Upper lobe of right lung (tissue), 1 donor: ENCODE measurements at regions not wholly inside any gene's neighbourhood (a gene's known extent, or its start where the extent isn't known, plus 50 kb on each side); places are given as distances from the start of the nearest gene placed in this dataset.
"Not testable (repeated sequence)": the region's sequence is repeated elsewhere in the genome, so short reads cannot be mapped to it uniquely, and the experiment has no call there.

Experiments
- ATAC-seq: fragments of 200-7000 bp; cut with Tn5 transposase; one replicate; pipeline ENCODE4 v1.9.1; 2020; ENCODE audit warnings: mild to moderate bottlenecking, moderate library complexity
- DNase-seq: peaks from one replicate; pipeline ENCODE4 v3.0.0-alpha.2; 2020
- H3K27ac ChIP-seq: fragments of 200-600 bp; one replicate; pipeline ENCODE4 v1.8.0; 2022
- H3K27me3 ChIP-seq: fragments of 200-600 bp; one replicate; pipeline ENCODE4 v1.8.0; 2022; ENCODE audit warnings: mild to moderate bottlenecking
- H3K36me3 ChIP-seq: fragments of 200-600 bp; one replicate; pipeline ENCODE4 v1.8.0; 2022
- H3K4me1 ChIP-seq: fragments of 200-600 bp; one replicate; pipeline ENCODE4 v1.8.0; 2022
- H3K4me3 ChIP-seq: fragments of 200-600 bp; one replicate; pipeline ENCODE4 v1.8.0; 2022; ENCODE audit warnings: mild to moderate bottlenecking
- H3K9me3 ChIP-seq: fragments of 200-600 bp; one replicate; pipeline ENCODE4 v1.8.0; 2022
- CTCF ChIP-seq: fragments of 200-600 bp; IDR thresholded peaks from one replicate; pipeline ENCODE4 v1.8.0; 2022; ENCODE audit warnings: antibody characterized with exemption
- intact Hi-C: fragments of 100-400 bp; cut with DNase I; formaldehyde crosslinking; loops from one replicate; pipeline ENCODE4 v1.11.0; 2022
- donor health status: DM: no; HTN: yes; CAD: no; lungs with severe emphysema.

- no peak for DNase-seq
- Histone ChIP-seq H3K4me1 (no peaks in the 10 kb centered on the region), H3K4me3 (no peak overlapping the region), H3K9me3 (no peaks in the 10 kb centered on the region), H3K36me3 (no peaks in the 10 kb centered on the region), H3K27ac (no peak overlapping the region), H3K27me3 (no peaks in the 10 kb centered on the region)
- intact Hi-C loops = no loop called here
- no peak for ATAC-seq
- no peak for TF ChIP-seq CTCF
Measured at GRCh38 chr6:115873901-115874300, 186.8 kb downstream of the FRK start.

GRCh38 chr6:115870464-115870863 is 190.2 kb downstream of the FRK start:
- no peak overlapping the region for H3K4me3 ChIP-seq
- no peaks in the 10 kb centered on the region for H3K4me1 ChIP-seq
- H3K27ac ChIP-seq = no peak overlapping the region
- DNase-seq = no peak
- no peak for ATAC-seq
- H3K36me3 ChIP-seq = no peaks in the 10 kb centered on the region
- H3K9me3 ChIP-seq = no peaks in the 10 kb centered on the region
- H3K27me3 ChIP-seq = no peaks in the 10 kb centered on the region
- no peak for TF ChIP-seq CTCF
- intact Hi-C loops = no loop called here

- DNase-seq (no peak), ATAC-seq (no peak)
- H3K4me1 ChIP-seq = no peaks in the 10 kb centered on the region
- TF ChIP-seq CTCF = no peak
- no peaks in the 10 kb centered on the region for H3K9me3 ChIP-seq
- no peaks in the 10 kb centered on the region for H3K27me3 ChIP-seq
- H3K27ac ChIP-seq = no peak overlapping the region
- H3K36me3 ChIP-seq = no peaks in the 10 kb centered on the region
- no peak overlapping the region for H3K4me3 ChIP-seq
- intact Hi-C loops = no loop called here
Measured at GRCh38 chr6:115865914-115866313, 194.8 kb downstream of the FRK start.

GRCh38 chr6:115863211-115863610 is 197.5 kb downstream of the FRK start:
- no peak for TF ChIP-seq CTCF
- Histone ChIP-seq H3K9me3 (no peaks in the 10 kb centered on the region), H3K36me3 (no peaks in the 10 kb centered on the region), H3K27me3 (no peaks in the 10 kb centered on the region), H3K27ac (no peak overlapping the region), H3K4me1 (no peaks in the 10 kb centered on the region), H3K4me3 (no peak overlapping the region)
- intact Hi-C loops = no loop called here
- DNase-seq (no peak), ATAC-seq (no peak)

- H3K27me3 ChIP-seq, DNase-seq, ATAC-seq, H3K4me3 ChIP-seq, H3K36me3 ChIP-seq, H3K9me3 ChIP-seq, H3K4me1 ChIP-seq, H3K27ac ChIP-seq, intact Hi-C loops: not testable (repeated sequence)
Measured at GRCh38 chr6:115861658-115862057, 199.0 kb downstream of the FRK start.

GRCh38 chr6:115859577-115859976 is 201.1 kb downstream of the FRK start:
- H3K27me3 ChIP-seq, H3K27ac ChIP-seq, H3K9me3 ChIP-seq, DNase-seq, ATAC-seq, H3K4me3 ChIP-seq, intact Hi-C loops, H3K4me1 ChIP-seq, H3K36me3 ChIP-seq: not testable (repeated sequence)

GRCh38 chr6:115854866-115855665 is 205.6 kb downstream of the FRK start:
- DNase-seq = no peak
- Histone ChIP-seq H3K27me3 (no peaks in the 10 kb centered on the region), H3K4me1 (no peaks in the 10 kb centered on the region), H3K9me3 (no peaks in the 10 kb centered on the region), H3K27ac (no peak overlapping the region), H3K36me3 (no peaks in the 10 kb centered on the region), H3K4me3 (no peak overlapping the region)
- peak; percentile 43 for ATAC-seq
- intact Hi-C loops = no loop called here
- TF ChIP-seq CTCF = no peak
